ENCODE measurements at regions not wholly inside any gene's neighbourhood (a gene's known extent, or its start where the extent isn't known, plus 50 kb on each side); places are given as distances from the start of the nearest gene placed in this dataset.
"Not testable (repeated sequence)": the region's sequence is repeated elsewhere in the genome, so short reads cannot be mapped to it uniquely, and the experiment has no call there.

DNA sequence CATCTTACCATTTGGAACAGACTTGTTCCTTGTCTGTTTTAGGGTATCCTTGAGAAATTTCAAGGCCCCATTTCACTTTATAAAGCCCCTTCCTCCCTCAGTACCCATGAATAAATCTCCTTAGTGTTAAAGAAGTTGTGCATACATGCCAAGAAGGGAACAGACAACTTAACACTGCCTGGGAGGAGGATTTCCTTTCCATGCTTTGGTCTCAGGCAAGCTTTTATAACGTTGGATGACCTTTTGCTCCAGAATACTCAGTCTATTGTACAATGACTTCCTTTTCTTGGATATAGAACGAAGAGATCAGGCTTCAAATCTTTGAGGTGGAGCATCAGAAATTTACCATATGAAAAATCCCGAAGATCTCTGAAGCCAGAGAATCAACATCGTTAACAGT is 551.4 kb downstream of the PRKD1 start:
- no peak for DNase-seq (ENCODE audit: low spot score)

DNA sequence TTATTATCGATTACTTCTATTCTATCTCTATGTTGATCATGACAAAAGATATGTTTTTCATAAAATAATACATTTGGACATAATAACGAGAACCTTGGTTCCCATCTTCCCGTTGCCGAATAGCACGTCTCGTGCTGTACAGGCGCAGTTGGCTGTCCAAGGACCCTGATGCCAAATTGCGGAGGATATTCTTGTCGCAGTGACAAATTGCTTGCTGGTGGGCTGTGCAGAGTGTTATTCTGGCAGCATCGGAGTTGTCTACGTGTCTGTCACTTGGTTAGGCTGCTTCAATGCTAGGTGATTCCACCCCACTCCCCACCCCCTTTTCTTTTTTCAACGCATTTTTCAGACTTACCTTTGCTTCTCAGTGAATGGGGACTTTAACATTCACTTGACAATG is 546.8 kb downstream of the PRKD1 start:
- no peak for DNase-seq (ENCODE audit: low spot score)

DNA sequence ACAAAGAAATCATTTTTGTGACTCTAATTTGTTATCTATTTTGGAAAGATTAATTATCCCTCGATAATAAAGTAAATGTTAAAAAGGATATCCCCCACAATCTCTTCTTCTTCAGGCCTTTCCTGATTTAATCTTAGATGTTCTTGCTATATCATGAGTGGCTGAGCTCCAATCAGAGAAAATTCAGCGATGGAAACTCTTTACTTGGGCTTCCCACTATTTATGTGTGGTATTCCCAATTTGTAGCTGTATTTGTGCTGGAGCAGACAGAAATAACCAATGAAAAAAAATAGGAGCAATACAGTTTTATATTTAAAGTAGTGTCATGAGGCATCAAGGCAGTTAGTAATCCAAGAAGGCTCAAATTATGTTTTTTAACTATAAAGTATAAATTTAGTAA is 539.1 kb downstream of the PRKD1 start:
- no peak for DNase-seq (ENCODE audit: low spot score)

DNA sequence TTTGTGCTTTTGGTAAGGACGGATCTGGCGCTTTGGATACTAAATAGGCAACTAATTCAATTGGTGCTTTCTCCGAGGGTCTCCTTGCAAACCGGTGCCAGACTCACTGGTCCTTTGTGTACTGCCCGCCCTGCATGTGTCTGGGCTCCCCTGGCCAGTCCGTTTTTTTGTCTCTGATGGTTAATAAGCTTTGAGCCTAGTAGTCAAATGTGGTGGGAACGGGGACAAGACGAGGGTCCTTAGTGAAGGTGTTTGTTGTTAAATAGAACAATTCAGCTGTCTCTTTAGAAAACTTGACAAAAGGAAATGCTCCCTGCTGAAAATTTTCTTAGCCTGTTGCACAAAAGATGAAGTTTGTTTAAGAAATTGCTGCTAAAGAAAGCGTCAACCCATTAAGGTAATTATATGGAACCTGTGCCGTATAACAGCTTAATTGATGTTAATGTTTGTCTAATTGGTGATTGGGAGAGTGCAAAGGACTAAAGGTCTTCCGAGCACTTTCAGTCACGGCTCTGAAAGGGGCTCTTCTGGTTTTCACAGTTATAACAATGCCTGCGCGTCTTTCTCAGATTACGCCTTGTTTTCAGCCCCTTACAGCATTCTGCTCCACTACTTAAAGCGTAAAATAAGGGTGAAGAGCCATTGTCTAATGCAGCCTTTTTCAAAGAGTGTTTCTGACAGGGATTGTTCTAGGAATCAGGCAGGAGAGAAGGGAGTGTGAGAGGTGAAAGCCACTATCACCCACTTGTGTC is 537.4 kb downstream of the PRKD1 start:
- DNase-seq (ENCODE audit: low spot score), result no peak

DNA sequence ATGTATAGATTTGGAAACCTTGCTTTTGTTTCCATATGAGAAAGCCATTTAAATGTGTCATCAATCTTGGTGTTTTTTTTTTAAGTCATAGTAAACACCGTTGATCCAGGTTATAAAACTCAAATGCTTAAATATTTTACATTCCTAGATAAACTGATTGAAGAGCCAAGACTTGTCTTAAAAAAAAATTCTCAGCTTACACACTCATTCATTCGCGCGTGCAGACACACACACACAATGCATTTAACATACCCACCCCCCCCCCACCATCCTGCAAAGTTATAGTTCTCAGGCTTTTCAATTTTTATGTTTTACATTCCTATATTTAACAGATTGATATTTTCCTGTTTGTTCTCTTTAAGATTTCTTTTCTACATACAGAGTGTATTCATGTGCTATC is 536.4 kb downstream of the PRKD1 start:
- no peak for DNase-seq (ENCODE audit: low spot score)

DNA sequence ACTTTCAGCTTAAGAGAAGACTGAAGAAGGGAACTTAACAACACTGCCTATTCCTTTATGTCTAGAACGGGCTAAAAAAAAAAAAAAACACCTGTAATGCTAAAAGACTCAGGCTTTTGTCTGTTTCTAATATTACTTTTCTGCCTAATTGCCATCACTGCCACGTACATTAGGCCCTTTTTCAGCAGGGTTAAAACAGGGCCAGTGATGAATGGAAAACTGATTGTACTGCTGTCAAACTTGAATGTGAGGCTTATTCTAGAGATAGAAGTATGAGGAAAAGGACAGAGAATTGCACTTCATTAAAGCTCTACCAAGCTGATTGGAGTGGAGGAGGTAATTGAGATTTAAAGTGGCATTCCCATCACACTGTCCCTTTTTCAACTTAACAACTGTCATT is 535.8 kb downstream of the PRKD1 start:
- DNase-seq (ENCODE audit: low spot score), result no peak

DNA sequence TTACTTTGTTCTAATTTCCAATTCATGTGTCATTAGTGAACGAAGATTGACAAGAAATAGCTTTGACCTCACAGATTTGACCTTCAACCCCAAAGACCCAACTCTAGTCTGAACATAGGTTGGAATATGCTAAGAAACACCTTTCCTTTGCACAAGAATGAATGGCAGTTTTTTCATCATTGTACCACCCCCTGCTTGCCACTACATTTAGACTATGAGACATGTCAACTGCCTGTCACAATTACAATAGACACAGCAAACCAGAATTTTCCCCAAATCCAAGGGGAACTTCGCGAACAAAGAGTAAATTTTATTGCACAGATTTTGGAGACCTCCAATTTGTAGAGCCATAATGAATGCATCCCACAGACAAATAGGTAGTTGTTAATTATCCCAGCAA is 535.4 kb downstream of the PRKD1 start:
- no peak for DNase-seq (ENCODE audit: low spot score)

DNA sequence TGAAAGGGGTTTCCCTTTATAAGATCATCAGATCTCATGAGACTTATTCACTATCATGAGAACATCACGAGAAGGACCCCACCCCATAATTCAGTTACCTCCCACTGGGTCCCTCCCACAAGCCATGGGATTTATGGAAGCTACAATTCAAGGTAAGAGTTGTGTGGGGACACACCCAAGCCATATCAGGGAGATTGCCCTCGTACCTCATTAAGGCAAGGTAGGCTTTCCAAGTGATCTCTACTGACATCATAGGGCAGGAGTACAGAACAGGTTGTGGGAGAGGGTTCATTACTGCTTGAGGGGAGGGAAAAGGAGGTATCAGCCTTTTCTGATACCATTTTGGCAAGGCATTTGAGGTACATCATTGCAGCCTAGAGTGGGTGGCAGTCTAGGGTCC is 524.6 kb downstream of the PRKD1 start:
- DNase-seq (ENCODE audit: low spot score), result no peak

DNA sequence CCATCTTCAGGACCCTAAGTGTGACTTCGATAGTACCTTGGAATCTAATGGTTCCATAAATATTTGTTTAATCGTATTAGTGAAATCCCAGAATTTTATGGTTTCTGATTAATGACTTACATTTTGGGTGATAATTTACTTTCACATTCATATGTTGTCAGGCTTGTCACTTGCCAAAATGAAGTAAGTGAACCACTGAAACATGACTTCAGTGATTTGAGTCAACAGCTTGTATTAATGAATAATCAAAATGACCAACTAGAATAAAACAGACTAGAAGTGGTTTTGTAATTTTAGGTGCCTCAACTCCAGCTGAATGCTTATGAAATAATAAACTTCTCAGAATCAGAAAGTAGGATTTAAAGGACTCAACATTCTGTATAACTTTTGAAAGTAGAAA is 517.1 kb downstream of the PRKD1 start:
- no peak for DNase-seq (ENCODE audit: low spot score)

DNA sequence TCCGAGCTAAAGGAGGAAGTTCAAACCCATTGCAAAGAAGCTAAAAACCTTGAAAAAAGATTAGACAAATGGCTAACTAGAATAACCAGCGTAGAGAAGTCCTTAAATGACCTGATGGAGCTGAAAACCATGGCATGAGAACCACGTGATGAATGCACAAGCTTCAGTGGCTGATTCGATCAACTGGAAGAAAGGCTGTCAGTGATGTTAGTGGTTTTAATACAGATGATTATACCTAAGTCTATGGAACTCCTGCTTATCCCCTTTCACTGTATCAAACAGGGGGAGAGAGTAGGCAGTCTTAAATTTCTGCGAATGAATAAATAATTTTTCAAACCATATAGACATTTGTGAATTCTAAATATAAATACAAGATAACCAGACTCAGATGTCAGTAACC is 512.7 kb downstream of the PRKD1 start:
- DNase-seq (ENCODE audit: low spot score), result not testable (repeated sequence)

DNA sequence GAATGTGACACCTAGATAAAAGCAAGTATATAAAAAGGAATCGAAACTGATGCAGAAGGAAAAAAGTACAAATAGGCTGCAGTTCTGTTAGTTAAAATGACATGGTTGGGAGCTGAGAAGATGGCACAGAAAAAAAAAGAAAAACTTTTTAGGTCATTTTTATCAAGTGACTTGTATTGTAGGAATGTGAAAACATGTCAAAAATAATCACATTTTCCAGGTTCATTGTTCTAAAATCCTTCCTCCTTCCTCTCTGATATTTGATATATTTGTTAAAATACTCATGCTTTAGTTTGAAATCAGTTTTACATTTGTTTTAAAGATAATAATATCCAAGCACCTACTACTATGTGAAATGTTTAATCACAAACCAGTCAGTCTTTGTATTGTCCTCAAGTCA is 507.9 kb downstream of the PRKD1 start:
- DNase-seq (ENCODE audit: low spot score), result no peak

DNA sequence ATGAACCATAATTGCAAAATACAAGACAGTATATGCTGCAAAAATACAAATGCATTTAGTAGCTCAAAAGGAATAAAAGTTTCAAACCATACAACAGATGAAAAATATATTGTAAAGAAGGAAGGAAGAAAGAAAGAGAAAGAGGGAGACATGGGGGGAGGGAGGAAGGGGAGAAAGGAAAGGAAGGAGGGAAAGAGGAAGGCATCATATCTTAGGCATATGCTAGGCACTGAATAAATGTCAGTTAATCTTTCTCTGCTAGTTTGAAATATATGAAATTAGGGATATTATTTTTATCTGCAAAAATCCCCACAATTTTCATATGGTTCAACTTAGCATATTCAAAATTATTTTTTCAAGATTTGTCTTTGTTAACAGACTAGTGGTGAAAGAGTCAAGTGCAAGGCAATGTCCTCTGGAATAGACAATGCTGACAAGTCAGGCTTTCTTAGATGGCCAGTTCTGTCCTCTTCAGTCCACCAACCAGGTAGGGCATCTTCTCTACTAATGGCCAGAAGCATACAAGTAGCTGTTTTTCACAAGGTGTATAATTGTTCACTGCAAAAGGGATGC is 506.4 kb downstream of the PRKD1 start:
- DNase-seq (ENCODE audit: low spot score), result no peak

DNA sequence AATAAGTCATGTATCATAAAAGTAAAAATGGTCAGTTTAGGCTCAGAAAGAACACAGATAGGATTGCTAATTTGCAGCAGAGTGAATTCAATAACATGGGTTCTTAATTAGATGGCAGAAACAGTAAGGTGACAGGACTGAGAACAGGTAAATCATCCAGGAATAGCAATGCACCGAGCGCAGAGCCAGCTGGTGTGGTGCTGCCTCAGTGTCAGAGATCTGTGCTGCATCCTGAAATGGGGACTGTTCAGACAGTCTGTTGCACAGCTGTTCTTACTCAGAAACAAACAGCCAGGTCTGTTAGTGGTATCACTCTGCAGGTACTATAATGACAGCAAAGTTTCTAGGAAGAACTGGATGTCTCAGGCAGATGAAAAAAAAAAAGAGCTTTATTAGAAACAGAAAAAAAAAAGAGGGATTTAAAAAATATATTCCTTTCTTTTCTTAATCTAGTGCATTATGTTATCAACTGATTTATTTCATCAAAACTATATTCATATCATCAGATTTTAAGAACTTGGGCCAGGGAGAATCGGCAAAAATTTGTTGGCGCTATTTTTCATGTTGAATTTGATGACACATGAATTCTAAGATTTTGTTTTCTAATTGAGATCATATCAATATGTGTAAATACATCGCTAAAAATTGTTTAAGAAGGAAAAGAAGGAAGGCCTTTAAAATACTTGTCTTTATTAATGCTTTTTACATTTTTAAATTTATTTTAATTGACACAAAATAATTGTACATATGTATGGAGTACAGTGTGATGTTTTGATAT is 501.8 kb downstream of the PRKD1 start:
- no peak for DNase-seq (ENCODE audit: low spot score)

DNA sequence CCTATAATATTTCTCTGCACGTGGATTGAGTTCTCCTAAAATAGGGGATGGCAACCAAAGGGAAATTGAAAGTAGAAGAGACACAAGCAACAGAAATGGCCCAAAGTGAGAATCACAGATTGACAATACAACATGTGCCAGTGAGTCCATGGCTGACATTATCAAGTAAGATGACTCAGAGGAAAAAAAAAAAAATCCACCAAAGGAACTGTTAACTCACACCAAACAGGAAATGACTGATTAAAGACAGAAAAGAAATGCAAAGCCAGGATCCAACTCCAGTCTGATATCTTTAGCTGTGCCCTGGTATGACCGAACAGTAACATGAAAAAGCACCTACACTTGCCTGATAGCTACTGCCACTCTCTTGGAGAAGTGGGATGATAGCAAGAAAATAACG is 485.0 kb downstream of the PRKD1 start:
- DNase-seq (ENCODE audit: low spot score), result no peak

DNA sequence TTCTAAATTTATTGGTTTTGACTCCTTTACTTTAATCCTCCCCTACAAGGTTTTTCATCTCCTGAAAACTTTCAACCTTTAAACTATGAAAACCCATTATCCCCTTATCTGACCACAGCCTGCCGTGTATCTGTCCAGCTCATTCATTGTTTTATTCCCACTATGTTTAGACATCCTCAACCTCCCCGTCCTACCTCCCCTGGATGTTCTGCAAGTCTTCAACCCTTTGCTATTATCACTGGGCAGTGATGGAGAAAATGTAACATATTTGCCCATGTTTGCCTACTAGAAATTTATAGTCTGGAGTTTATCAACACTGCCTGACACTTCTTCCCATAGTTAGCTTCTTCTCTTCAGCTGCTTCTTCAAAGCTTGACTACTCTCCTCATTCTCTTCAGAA is 483.4 kb downstream of the PRKD1 start:
- no peak for DNase-seq (ENCODE audit: low spot score)

DNA sequence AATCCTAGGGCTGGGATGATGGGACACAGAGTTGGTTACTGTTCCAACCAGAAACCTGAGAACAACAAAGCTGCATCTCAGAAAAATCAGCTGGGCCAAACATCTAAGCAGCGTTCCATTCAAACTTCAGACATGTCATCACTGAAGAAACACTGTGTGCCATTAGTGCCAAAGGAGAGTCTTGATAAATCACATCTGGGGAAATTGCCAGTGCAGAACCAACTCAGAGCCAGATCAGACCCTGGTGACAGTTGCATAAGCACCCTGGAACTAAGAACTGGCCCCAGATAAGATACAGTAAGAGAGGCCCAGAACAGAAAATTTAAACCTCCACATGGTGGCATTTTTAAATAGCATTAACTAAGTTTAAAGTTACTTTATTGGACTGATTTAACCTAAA is 482.8 kb downstream of the PRKD1 start:
- DNase-seq (ENCODE audit: low spot score), result no peak

DNA sequence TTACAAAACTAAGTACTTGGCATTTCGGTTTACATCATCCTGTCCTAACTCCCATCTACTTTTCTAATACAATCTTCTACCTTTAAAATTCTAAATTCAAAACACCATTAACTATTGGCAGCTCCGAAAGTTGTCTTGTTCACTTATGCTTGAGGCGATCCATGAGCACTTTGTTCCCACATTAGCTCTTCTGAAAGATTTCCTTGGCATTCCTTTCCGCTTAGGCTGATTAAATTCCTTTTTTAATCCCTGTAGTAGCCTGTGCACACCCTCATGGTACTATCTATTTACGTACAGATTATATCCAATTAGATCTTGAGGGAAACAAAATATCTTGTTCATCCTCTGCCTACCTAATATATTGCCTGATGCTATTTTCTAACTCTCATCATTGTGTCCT is 480.7 kb downstream of the PRKD1 start:
- no peak for DNase-seq (ENCODE audit: low spot score)

DNA sequence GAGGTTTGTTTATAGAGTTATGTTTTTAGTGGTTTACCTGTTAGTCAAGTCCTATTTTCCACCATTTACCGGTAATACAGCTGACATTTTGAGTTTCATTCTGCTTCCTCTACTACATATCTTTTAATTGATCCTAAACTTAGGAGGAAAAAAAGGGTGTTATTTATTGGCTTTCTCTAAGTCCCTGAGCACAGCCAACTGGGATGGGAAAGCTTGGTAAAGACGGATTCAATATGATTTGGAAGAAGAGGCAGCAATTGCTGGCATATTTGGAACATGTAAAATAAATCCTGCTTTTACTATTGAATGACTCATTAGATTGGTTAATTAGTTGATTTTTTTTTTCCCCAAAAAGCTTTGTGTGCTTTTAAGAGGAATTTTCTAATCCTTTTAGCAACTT is 475.7 kb downstream of the PRKD1 start:
- DNase-seq (ENCODE audit: low spot score), result no peak

DNA sequence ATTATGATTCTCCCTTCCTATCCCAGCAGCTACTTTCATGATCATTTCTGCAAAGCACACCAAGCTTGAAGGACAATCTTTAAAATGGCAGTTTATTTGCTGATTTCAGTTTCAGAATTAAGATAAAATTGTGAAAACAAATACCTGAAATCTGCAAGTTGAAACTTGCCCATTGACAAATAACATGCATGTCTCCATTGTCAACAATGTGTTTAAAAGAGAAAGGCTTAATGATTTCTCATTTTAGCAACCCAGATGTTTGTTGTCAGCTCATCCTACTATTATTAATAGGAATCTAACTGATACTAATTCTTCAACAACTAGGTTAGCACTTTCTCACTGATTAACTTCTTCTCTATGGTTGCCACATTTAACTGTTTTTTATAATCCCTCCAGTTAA is 474.6 kb downstream of the PRKD1 start:
- no peak for DNase-seq (ENCODE audit: low spot score)

DNA sequence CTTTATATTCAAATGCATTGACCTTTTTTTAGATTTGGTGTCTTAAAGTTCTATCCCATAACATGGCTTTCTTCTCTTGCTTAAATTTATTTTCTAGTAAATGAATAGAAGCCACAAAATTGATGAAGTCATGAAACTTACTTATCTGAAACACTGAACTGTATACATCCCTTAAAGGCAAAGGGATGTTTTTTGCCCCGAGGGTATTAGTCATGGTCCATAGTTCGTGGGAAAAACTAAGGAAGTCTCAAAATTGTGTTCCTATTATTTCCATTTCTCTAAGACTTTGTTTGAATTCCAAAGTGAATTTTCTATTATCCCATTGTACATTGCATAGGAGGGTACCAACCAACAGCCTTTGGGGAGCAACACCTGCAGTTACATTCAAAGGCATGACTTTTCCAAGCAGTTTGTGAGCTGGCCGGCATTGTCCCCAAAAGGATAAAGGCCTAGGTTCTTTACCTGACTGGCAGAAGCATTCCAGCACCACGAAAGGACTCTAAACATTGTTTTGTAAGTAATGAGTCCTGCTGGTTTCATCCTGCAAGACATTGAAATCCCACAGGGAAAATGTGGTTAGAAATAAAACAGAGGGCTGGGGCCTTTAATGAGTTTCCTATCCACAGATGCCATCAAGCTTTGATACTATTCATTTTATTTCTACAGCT is 473.5 kb downstream of the PRKD1 start:
- no peak for DNase-seq (ENCODE audit: low spot score)

DNA sequence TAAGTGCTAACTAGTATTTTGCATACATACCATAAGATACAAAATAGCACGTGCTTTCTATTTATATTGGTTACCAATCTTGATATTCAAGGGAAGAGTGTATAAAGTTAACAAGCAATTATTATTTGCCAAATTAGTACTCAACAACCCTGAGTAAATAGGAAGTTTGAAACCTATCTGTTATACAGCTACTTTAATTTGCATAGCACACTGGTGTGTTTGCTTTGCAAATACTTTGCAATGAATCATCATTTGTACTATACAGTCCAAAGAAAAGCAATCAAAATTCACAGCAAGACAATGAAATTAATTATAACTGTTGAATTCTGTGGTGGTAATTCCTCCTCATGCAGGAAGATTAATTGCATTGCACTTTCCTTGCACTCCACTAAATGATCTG is 469.1 kb downstream of the PRKD1 start:
- DNase-seq (ENCODE audit: low spot score), result no peak

DNA sequence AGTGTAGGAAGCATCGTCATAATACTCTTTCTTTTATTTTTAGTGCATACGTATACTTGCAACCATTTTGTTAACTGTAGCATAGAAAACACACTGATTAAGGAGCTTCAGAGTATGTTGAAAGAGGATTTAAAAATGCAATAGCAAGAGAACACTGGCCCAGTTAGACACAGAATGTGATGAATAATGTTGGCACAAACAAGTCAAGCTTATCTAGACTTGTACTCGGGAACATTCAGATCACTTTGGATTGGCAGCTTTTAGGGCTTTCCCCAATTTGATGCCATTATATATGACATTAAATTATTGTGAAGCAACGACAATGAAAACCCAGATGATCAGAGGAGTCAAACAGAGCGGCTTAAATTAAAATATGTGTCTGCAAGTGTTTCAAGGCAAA is 468.1 kb downstream of the PRKD1 start:
- no peak for DNase-seq (ENCODE audit: low spot score)

DNA sequence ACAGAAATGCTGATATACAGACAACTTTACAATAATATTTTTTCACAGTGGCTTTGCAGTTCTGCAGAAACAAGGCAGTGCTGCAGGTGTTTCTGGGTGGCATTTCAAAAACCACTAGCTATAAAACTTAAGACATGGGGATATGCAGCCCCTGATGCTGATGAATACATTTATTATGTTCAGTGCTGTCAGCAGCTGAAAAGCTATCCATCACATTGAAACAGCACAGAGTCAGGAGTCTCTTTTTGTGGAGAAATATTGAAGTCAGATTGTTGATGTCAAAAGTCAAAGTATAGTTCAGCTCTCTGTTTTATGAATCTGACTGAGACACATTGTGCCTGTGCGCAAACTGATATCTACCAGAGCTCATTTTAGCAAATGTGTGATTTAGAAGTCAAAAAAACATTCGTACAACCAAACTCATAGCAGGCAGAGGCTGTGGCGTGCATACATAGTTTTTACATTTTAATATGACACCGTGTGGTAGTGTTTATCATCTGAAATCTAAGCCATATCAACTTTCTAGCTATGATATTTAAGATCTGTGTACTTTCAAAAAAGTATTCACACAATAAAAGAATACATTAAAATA is 467.6 kb downstream of the PRKD1 start:
- no peak for DNase-seq (ENCODE audit: low spot score)
